ENCODE measurements at regions not wholly inside any gene's neighbourhood (a gene's known extent, or its start where the extent isn't known, plus 50 kb on each side); places are given as distances from the start of the nearest gene placed in this dataset.

GRCh38 chr2:30046979-30047378 is 99.8 kb upstream of the YPEL5 start:
- no peak for DNase-seq (ENCODE audit: low read depth in 3 of 3, low spot score in 2 of 3)

- no peak for DNase-seq (ENCODE audit: low read depth in 3 of 3, low spot score in 2 of 3)
Measured at GRCh38 chr2:30048636-30049175, 98.1 kb upstream of the YPEL5 start.

GRCh38 chr2:30055548-30055947 is 91.3 kb upstream of the YPEL5 start:
- DNase-seq (ENCODE audit: low read depth in 3 of 3, low spot score in 2 of 3) = no peak

GRCh38 chr2:30060562-30060961 is 86.2 kb upstream of the YPEL5 start:
- no peak for DNase-seq (ENCODE audit: low read depth in 3 of 3, low spot score in 2 of 3)

GRCh38 chr2:30068067-30068466 is 78.7 kb upstream of the YPEL5 start:
- DNase-seq (ENCODE audit: low read depth in 3 of 3, low spot score in 2 of 3) = no peak

GRCh38 chr2:30072250-30072842 is 74.5 kb upstream of the YPEL5 start:
- DNase-seq (ENCODE audit: low read depth in 3 of 3, low spot score in 2 of 3) = peak; percentile 56 to 60 (median 58)

- DNase-seq (ENCODE audit: low read depth in 3 of 3, low spot score in 2 of 3) = no peak
Measured at GRCh38 chr2:30073523-30073922, 73.3 kb upstream of the YPEL5 start.

GRCh38 chr2:30074023-30074422 is 72.8 kb upstream of the YPEL5 start:
- DNase-seq (ENCODE audit: low read depth in 3 of 3, low spot score in 2 of 3) = no peak

- DNase-seq (ENCODE audit: low read depth in 3 of 3, low spot score in 2 of 3) = no peak
Measured at GRCh38 chr2:30078521-30078920, 68.3 kb upstream of the YPEL5 start.

GRCh38 chr2:30084915-30085314 is 61.9 kb upstream of the YPEL5 start:
- DNase-seq (ENCODE audit: low read depth in 3 of 3, low spot score in 2 of 3) = no peak

- DNase-seq (ENCODE audit: low read depth in 3 of 3, low spot score in 2 of 3) = peak in 1 of 3 donors; percentile 30
Measured at GRCh38 chr2:30089171-30089570, 57.6 kb upstream of the YPEL5 start.

GRCh38 chr2:30095402-30095801 is 51.4 kb upstream of the YPEL5 start:
- no peak for DNase-seq (ENCODE audit: low read depth in 3 of 3, low spot score in 2 of 3)

- no peak for DNase-seq (ENCODE audit: low read depth in 3 of 3, low spot score in 2 of 3)
Measured at GRCh38 chr2:30096451-30096850, 50.4 kb upstream of the YPEL5 start.
